ENCODE measurements at regions not wholly inside any gene's neighbourhood (a gene's known extent, or its start where the extent isn't known, plus 50 kb on each side); places are given as distances from the start of the nearest gene placed in this dataset.
"Not testable (repeated sequence)": the region's sequence is repeated elsewhere in the genome, so short reads cannot be mapped to it uniquely, and the experiment has no call there.

- TF ChIP-seq POLR2A (IDR thresholded peaks at IDR 0.05; ENCODE audit: low read depth, low read length) (no peak), POLR2AphosphoS5 (IDR thresholded peaks at IDR 0.05; ENCODE audit: low read depth, low read length) (no peak), TAF1 (IDR thresholded peaks at IDR 0.05; ENCODE audit: borderline replicate concordance, low read depth, low read length) (no peak)
- FAIRE-seq (no peak), DNase-seq (ENCODE audit: insufficient read length) (no peak)
Measured at GRCh38 chr4:72938516-72938915, 131.0 kb downstream of the COX18 start.

- no peak for FAIRE-seq
- TF ChIP-seq POLR2AphosphoS5 (IDR thresholded peaks at IDR 0.05; ENCODE audit: low read depth, low read length) = no peak
- no peak for TF ChIP-seq TAF1 (IDR thresholded peaks at IDR 0.05; ENCODE audit: borderline replicate concordance, low read depth, low read length)
Measured at GRCh38 chr4:72935462-72935861, 134.1 kb downstream of the COX18 start.

GRCh38 chr4:72933029-72933428 is 136.5 kb downstream of the COX18 start:
- TF ChIP-seq TAF1 (IDR thresholded peaks at IDR 0.05; ENCODE audit: borderline replicate concordance, low read depth, low read length) (no peak), POLR2A (IDR thresholded peaks at IDR 0.05; ENCODE audit: low read depth, low read length) (no peak), POLR2AphosphoS5 (IDR thresholded peaks at IDR 0.05; ENCODE audit: low read depth, low read length) (no peak)
- DNase-seq (ENCODE audit: insufficient read length) (no peak), FAIRE-seq (no peak)

More at GRCh38 chr4:72935462-72935861, 134.1 kb downstream of the COX18 start:
- no peak for DNase-seq (ENCODE audit: insufficient read length)

GRCh38 chr4:72931346-72931745 is 138.2 kb downstream of the COX18 start:
- TF ChIP-seq POLR2A (IDR thresholded peaks at IDR 0.05; ENCODE audit: low read depth, low read length) (no peak), TAF1 (IDR thresholded peaks at IDR 0.05; ENCODE audit: borderline replicate concordance, low read depth, low read length) (no peak), POLR2AphosphoS5 (IDR thresholded peaks at IDR 0.05; ENCODE audit: low read depth, low read length) (no peak)
- DNase-seq (ENCODE audit: insufficient read length) (no peak), FAIRE-seq (no peak)

- DNase-seq (ENCODE audit: insufficient read length); FAIRE-seq: not testable (repeated sequence)
Measured at GRCh38 chr4:72929596-72930274, 139.8 kb downstream of the COX18 start.

- TF ChIP-seq TAF1 (IDR thresholded peaks at IDR 0.05; ENCODE audit: borderline replicate concordance, low read depth, low read length) = no peak
- no peak for TF ChIP-seq POLR2A (IDR thresholded peaks at IDR 0.05; ENCODE audit: low read depth, low read length)
- no peak for TF ChIP-seq POLR2AphosphoS5 (IDR thresholded peaks at IDR 0.05; ENCODE audit: low read depth, low read length)
- DNase-seq (ENCODE audit: insufficient read length) (no peak), FAIRE-seq (no peak)
Measured at GRCh38 chr4:72924814-72925213, 144.7 kb downstream of the COX18 start.

- TF ChIP-seq TAF1 (IDR thresholded peaks at IDR 0.05; ENCODE audit: borderline replicate concordance, low read depth, low read length) = no peak
- TF ChIP-seq POLR2A (IDR thresholded peaks at IDR 0.05; ENCODE audit: low read depth, low read length) = no peak
- TF ChIP-seq POLR2AphosphoS5 (IDR thresholded peaks at IDR 0.05; ENCODE audit: low read depth, low read length) = no peak
- no peak for FAIRE-seq
- no peak for DNase-seq (ENCODE audit: insufficient read length)
Measured at GRCh38 chr4:72919937-72920336, 149.6 kb downstream of the COX18 start.

GRCh38 chr4:72919464-72919863 is 150.1 kb downstream of the COX18 start:
- TF ChIP-seq POLR2AphosphoS5 (IDR thresholded peaks at IDR 0.05; ENCODE audit: low read depth, low read length) (no peak), TAF1 (IDR thresholded peaks at IDR 0.05; ENCODE audit: borderline replicate concordance, low read depth, low read length) (no peak), POLR2A (IDR thresholded peaks at IDR 0.05; ENCODE audit: low read depth, low read length) (no peak)
- DNase-seq (ENCODE audit: insufficient read length) (no peak), FAIRE-seq (no peak)

GRCh38 chr4:72918362-72918761 is 151.2 kb downstream of the COX18 start:
- DNase-seq (ENCODE audit: insufficient read length) (no peak), FAIRE-seq (no peak)
- TF ChIP-seq TAF1 (IDR thresholded peaks at IDR 0.05; ENCODE audit: borderline replicate concordance, low read depth, low read length) = no peak
- no peak for TF ChIP-seq POLR2A (IDR thresholded peaks at IDR 0.05; ENCODE audit: low read depth, low read length)
- TF ChIP-seq POLR2AphosphoS5 (IDR thresholded peaks at IDR 0.05; ENCODE audit: low read depth, low read length) = no peak

- no peak for TF ChIP-seq TAF1 (IDR thresholded peaks at IDR 0.05; ENCODE audit: borderline replicate concordance, low read depth, low read length)
- TF ChIP-seq POLR2A (IDR thresholded peaks at IDR 0.05; ENCODE audit: low read depth, low read length) = no peak
- no peak for TF ChIP-seq POLR2AphosphoS5 (IDR thresholded peaks at IDR 0.05; ENCODE audit: low read depth, low read length)
- DNase-seq (ENCODE audit: insufficient read length) = no peak
- no peak for FAIRE-seq
Measured at GRCh38 chr4:72911316-72911715, 158.2 kb downstream of the COX18 start.

- no peak for FAIRE-seq
Measured at GRCh38 chr4:72909461-72909860, 160.1 kb downstream of the COX18 start.

GRCh38 chr4:72902354-72902753 is 167.2 kb downstream of the COX18 start:
- DNase-seq (ENCODE audit: insufficient read length) = no peak
- FAIRE-seq = no peak
- TF ChIP-seq TAF1 (IDR thresholded peaks at IDR 0.05; ENCODE audit: borderline replicate concordance, low read depth, low read length) (no peak), POLR2A (IDR thresholded peaks at IDR 0.05; ENCODE audit: low read depth, low read length) (no peak), POLR2AphosphoS5 (IDR thresholded peaks at IDR 0.05; ENCODE audit: low read depth, low read length) (no peak)

More at GRCh38 chr4:72909461-72909860, 160.1 kb downstream of the COX18 start:
- TF ChIP-seq TAF1 (IDR thresholded peaks at IDR 0.05; ENCODE audit: borderline replicate concordance, low read depth, low read length) = no peak
- no peak for TF ChIP-seq POLR2AphosphoS5 (IDR thresholded peaks at IDR 0.05; ENCODE audit: low read depth, low read length)
- TF ChIP-seq POLR2A (IDR thresholded peaks at IDR 0.05; ENCODE audit: low read depth, low read length) = no peak
- no peak for DNase-seq (ENCODE audit: insufficient read length)
